ENCODE measurements at regions not wholly inside any gene's neighbourhood (a gene's known extent, or its start where the extent isn't known, plus 50 kb on each side); places are given as distances from the start of the nearest gene placed in this dataset.
A peak's percentile ranks its signal among the peaks of the same experiment; 100 is the strongest.
"Not testable (repeated sequence)": the region's sequence is repeated elsewhere in the genome, so short reads cannot be mapped to it uniquely, and the experiment has no call there.

DNA sequence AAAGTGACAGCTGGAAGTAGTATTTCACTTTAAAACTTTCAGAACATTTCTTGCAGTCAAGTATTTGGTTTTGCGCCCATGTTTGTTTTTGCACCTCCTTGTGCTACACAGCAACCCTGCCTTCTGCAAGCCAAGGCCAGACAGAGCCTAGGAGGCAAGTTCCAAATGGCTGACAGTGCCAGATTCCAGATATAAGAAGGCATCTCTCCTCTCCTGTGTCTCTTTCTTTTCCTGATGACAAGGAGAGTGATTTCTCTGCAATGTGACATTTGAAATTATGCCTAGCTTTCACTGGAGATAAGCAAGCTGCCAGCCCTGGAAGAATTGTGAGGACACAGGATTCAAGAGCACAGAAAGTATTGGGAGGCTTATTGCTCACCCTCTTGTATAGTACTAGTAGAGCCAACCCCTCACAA lies 149.1 kb upstream of the TENT5A start:
- DNase-seq = no peak

DNA sequence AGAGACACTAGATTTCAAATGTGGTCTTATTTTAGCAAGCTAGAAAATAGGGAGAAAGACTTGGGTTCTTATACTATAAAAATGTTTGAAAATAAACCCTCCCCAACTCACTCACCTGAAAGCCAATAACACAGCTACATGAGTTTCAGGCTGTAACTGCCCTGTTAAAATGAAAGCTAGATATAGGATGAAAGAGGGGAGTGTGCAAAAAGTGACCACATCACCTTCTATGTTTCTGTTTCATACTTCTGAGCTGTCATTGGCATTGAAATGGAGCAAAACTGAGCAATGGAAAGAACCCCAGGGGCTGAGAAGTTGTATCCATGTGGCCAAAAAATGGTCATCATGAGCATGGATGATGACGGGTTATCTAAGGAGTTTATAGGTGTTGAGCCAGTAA lies 148.1 kb upstream of the TENT5A start:
- DNase-seq = no peak

DNA sequence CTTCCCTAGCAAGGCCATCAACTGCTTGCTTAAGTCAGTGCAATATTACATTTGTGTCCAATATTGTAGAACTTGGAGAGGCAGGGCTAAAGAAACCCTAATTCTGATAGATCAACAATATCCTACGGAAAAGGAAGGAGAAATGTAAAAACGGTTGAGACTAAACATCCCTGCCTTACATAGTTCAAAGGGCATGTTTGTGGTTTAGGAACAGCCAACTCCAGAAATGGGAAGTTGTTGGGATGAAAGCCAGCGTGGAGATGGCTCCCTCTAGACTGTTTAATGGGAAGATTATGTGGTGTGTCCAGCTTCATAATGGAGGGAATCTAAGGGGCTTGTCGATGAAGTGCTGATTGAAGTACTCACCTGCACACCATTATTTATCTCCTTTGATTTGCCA lies 145.3 kb upstream of the TENT5A start:
- no peak for DNase-seq

DNA sequence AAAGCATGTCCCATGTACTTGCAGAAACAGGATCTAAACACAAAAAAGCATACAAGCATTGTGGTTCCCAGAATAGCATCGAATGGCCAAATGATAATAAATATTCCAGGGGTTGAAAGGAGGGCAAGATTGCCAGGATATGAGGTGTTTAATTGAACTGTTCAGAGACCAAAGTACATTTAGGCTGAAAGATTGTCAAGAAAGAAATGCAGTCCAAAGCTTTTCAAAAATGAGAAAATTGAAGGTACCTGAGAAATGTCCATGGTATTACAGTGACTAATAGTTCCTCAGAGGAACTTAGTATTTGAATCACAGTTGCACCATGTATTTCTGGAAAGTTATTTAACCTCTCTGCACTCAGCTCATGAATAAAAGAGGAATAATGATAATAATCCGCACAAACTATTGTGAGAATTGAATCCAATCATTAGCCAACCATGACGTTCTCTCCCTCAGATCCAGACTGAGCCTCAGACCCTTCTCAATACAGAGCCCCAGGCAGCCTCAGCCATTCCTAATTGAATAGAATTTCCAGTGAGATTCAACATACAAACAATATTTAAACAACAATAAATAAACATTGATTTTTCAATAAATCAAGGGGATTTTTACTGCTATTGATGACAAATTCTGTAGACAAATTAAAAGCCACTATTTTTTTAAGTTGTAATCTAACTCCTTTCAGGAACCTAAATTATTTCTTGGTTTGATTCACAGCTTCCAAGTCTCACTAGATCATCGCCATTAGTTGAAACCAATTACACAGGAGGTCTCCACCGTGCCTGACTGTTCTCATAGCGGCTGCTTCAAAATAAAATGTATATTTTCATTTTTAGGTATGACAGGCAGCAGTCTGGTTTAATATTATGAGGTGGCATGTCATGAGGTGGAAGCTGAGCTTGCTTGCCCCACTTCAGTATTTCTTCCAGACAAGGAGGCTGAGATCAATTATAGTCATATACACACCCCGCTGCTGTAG lies 144.3 kb upstream of the TENT5A start:
- no peak for DNase-seq

- DNase-seq = no peak
Observed at GRCh38 chr6:81895511-81896185, 143.2 kb upstream of the TENT5A start.

DNA sequence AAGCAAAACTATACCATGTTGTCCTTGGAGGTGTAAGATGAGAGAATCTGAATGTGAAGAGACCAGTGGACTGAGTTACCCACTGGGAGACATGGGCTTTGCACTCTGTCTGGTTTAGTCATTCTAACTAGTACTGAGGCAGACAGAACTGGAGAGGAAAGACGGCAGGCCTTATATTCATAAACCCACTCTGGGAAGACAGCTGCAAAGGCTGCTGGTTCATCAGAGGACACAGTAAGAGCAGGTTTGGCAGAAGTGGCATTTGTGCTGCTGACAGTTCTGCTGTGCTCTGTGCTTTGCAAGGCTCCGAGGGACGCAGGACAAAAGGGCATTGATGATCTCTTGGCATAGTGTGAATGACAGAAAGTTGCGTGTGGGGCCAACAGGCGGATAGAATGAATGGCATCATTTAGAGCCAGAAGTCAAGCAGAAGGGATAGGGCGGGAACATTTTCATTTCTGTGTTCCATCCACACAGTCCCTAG lies 142.3 kb upstream of the TENT5A start:
- no peak for DNase-seq

DNA sequence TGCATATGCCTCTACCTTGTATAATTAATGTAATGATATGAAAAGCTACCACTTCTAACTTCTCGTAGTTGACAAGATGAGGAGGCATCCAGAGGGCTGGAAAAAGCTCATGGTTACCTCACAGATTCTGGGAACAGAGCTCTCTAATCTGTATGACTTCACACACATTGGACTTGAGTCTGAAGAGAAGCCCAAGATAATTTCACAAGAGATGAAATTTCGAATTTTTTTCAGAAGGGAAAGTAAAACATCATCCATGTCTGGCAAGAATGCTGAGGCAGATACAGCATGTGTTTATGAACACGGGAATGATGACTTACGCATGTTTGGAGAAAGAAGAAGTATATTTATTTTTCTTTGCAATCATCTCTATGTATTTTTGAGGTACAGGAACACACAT lies 141.8 kb upstream of the TENT5A start:
- peak; percentile 62 for DNase-seq

- DNase-seq = no peak
Observed at GRCh38 chr6:81892891-81893290, 140.4 kb upstream of the TENT5A start.

DNA sequence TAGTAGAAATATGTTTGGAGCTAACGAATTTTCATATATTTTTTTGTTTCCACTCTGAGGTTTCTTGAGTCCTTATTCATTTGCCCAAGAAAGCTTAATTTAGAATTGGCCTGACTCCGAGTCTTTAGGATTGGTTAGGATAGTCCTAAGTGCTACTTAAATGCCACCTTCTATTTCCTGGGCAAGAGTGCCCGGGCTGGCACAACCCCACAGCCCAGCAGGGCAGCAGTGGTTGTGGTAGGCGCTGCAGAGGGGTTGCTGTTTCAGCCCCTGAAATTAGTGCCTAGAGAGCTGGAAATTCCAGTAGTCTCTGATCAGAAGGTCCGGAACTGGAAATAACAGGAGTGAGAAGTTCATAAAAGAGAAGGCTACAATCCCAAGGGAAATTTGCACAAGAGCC lies 139.4 kb upstream of the TENT5A start:
- no peak for DNase-seq

- no peak for DNase-seq
Observed at GRCh38 chr6:81890846-81891245, 138.4 kb upstream of the TENT5A start.

DNA sequence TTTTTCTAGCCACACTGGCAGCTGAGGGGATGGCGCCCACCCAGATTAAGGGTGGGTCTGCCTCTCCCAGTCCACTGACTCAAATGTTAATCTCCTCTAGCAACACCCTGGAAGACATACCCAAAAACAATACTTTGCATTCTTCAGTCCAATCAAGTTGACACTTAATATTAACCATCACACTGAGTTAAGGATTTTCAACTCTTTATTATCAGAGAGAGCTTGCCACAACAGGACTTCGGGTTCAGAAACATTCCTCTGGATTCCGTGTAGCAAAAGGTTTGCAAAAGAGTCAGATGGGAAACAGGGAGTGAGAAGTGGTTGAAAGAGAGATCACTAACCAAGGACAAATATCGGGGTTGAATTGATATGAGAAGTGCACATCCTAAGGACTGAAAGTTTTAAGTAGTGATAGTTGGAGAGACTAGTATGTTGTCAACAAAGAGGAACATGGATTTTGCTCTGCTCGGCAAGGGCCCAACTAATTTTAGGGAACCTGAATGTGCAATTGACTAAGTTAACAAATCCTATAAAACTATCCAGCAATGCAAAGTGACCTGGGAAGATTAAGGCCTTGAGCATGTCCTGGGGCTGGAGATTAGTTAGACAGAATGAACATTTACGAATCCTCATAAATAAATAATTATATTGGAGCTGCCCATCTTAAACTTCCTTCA lies 137.0 kb upstream of the TENT5A start:
- DNase-seq = no peak

GRCh38 chr6:81886909-81887308 lies 134.4 kb upstream of the TENT5A start:
- not testable (repeated sequence) for DNase-seq

GRCh38 chr6:81886157-81886556 lies 133.7 kb upstream of the TENT5A start:
- DNase-seq = no peak

DNA sequence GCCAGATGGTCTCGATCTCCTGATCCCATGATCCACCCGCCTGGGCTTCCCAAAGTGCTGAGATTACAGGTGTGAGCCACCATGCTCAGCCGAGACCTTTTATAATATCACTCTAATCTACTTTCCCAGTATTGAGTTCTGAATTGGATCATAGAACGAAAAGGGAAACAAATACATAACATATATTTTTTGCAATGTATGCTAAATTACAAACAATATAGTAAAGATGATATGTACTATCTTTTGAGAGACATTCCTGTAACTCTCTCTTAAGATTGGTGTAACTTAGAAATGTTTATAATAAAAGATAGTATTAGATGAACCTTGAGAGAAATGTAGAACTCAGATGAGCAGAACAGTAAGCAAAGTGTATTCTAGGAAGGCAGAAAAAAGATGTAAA lies 129.2 kb upstream of the TENT5A start:
- no peak for DNase-seq

DNA sequence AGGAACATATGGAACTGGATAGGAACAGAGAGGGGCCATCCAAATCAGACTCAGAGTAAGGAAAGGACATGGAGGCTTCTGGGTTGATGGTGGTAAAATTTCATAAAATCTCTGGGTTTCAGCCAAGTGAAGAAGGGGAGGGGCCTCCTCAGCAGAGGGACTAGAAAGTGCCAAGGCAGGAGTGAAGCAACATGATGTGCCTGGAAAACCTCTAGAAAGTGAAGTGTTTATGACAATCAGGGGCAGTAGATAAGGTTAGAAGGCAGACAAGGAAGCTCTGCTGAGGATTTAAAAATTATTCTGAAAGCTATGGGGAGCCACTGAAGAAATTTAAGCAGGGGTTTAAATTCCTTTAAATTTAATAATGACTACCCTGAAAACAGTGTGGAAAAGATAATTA lies 126.0 kb upstream of the TENT5A start:
- DNase-seq = no peak

DNA sequence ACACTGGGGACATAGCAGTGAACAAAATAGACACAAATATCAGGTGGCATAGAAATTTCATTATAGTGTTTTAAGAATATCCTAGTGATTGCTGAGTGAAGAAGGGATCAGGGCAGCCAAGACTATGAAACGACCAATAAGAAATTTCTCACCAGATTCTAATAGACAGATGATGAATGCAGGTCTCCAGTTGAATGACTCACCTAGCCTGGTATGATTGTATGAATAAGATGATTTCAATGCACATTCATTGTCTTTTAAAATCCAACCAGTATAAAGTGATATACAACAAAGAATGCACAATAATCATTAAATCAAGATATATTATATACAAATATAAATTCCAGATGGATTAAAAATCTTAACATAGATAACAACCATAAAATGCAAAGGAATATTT lies 124.5 kb upstream of the TENT5A start:
- no peak for DNase-seq

DNA sequence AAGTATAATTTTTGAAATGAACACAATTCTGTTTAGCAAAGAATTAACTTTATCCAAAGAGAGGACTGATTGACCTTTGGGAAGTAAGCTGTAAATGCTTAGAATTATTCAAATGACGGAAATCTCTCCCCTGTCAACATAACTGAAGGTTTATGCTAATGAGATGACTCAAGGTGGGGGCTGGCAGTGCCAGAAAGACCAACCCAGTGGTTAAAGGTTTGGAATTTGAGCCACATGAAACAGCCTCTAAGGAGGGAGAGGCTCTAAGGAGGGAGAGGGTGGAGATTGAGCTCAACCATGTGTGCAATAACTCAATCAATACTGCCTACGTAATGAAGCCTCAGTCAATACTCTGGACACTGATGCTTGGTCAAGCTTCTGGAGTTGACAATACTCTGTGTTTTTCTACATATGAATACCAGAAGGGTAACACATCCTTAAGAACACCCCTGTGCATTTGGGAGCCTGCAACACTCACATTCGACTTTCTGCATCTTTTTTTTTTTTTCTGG lies 123.4 kb upstream of the TENT5A start:
- DNase-seq = no peak

GRCh38 chr6:81869749-81870508 lies 117.4 kb upstream of the TENT5A start:
- not testable (repeated sequence) for DNase-seq

- no peak for DNase-seq
Observed at GRCh38 chr6:81865712-81866111, 113.2 kb upstream of the TENT5A start.

GRCh38 chr6:81864124-81864523 lies 111.6 kb upstream of the TENT5A start:
- no peak for DNase-seq

DNA sequence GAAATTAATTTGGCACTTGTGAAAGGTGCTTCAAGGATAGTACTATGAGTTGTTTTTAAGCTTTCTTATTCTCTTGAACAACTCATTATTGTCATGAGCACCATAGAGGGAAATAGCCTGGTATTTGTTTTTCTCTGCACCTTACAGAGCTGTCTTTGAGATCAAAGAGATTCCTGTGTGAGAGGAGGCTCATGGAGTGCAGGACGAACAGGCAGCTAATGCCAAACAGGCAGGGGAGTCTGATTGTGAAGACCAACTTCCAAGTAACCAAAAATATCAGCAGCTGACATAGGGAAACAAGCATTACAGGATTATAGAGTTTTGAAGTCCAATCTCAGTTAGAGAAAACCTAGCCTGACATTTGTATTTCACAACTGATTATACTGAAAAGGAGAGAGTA lies 110.6 kb upstream of the TENT5A start:
- no peak for DNase-seq

DNA sequence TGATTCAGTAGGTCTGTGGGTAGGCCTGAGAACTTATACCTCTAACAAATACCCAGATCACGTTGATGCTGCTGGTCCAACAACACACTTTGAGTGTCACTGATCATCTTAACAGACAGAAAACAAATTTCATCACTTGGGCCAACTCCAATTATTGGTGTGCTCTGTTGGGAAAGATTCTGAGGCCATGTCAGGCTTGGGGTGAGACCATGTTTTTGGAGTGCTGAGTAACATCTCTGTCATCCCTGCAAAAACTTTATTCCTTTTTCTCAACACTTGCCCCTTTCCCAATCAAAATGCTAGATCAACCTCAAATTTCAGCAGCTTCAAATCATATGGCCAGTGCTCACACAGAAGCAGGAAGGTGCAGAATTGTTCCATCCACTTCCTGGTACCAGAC lies 108.8 kb upstream of the TENT5A start:
- no peak for DNase-seq

All from hindlimb muscle (tissue), 1 donor.